Keratinocyte (primary cell): ENCODE measurements at regions not wholly inside any gene's neighbourhood (a gene's known extent, or its start where the extent isn't known, plus 50 kb on each side); places are given as distances from the start of the nearest gene placed in this dataset.

Experiments used
- CTCF ChIP-seq, 3 experiments: IDR thresholded peaks in 1 of 3; conservative IDR thresholded peaks in 1 of 3; optimal IDR thresholded peaks in 1 of 3; 2 replicates in 2 of 3; 3 replicates in 1 of 3; pipeline versions ENCODE3 to v1.5.1; 2011; ENCODE audit warnings: low read length in 3 of 3, mild to moderate bottlenecking in 3 of 3, moderate library complexity in 2 of 3, control low read depth in 1 of 3, inconsistent platforms in 1 of 3; ENCODE audit not compliant: insufficient read depth in 2 of 3; ENCODE audit errors: extremely low read depth in 1 of 3
- EZH2 ChIP-seq: IDR thresholded peaks from one replicate; pipeline ENCODE4 v1.6.1; 2012; ENCODE audit warnings: inconsistent platforms, mild to moderate bottlenecking, low read length, moderate library complexity

GRCh38 chr1:8214501-8215173, 103.3 kb upstream of the SLC45A1 start:
- TF ChIP-seq CTCF (optimal IDR thresholded peaks at IDR 0.05 in 1 of 3, IDR thresholded peaks at IDR 0.05 in 1 of 3, conservative IDR thresholded peaks at IDR 0.05 in 1 of 3; ENCODE audit: extremely low read depth in 1 of 3, insufficient read depth in 2 of 3, low read length in 3 of 3) (no peak), EZH2 (no peak)
